A549 (cell line): ENCODE measurements at regions not wholly inside any gene's neighbourhood (a gene's known extent, or its start where the extent isn't known, plus 50 kb on each side); places are given as distances from the start of the nearest gene placed in this dataset.

Experiments used
- ATAC-seq, 2 experiments: fragments of 200-7000 bp in 1 of 2; fragments of >200 bp in 1 of 2; cut with Nextera tagmentation in 1 of 2; cut with Tn5 transposase in 1 of 2; 3 replicates each; pipeline versions ENCODE4 v1.8.0 to v1.9.1; 2018 to 2020; ENCODE audit warnings: mild to moderate bottlenecking in 1 of 2, moderate library complexity in 1 of 2
- CTCF ChIA-PET: fragments of 300-600 bp; sonication (Branson Sonifier 250); formaldehyde crosslinking; extraction: SDS; loops from one replicate; lab custom pipeline; 2021; ENCODE audit warnings: antibody characterized with exemption, inconsistent platforms; lab: Yijun Ruan, JAX
- POLR2A ChIA-PET: fragments of 350-600 bp; formaldehyde crosslinking; extraction: SDS; loops from one replicate; lab custom pipeline; 2021; ENCODE audit warnings: antibody characterized with exemption, inconsistent platforms; lab: Yijun Ruan, JAX
- DNase-seq, 2 experiments: peaks; one replicate each; pipeline versions ENCODE4 v3.0.0 to v3.0.0-alpha.2; 2011 to 2016; ENCODE audit warnings: low read depth in 1 of 2, low spot score in 1 of 2
- FAIRE-seq: peaks from 2 replicates; lab custom pipeline; 2011; peaks lifted over from hg19 to GRCh38; lab: Jason Lieb, UNC
- H3K27ac ChIP-seq, 2 experiments: fragments of >200 bp; sonication (Bioruptor Twin); formaldehyde crosslinking; 3 replicates each; pipeline ENCODE4 v1.5.1; 2016 to 2017
- H3K4me1 ChIP-seq: fragments of >200 bp; sonication (Bioruptor Twin); formaldehyde crosslinking; 3 replicates; pipeline ENCODE4 v1.6.1; 2016
- H3K4me2 ChIP-seq: fragments of >200 bp; sonication (Bioruptor Twin); formaldehyde crosslinking; 3 replicates; pipeline ENCODE4 v1.6.1; 2016
- H3K4me3 ChIP-seq: fragments of >200 bp; sonication (Bioruptor Twin); formaldehyde crosslinking; 3 replicates; pipeline ENCODE4 v1.5.1; 2016
- H3K9me3 ChIP-seq: fragments of >200 bp; sonication (Bioruptor Twin); formaldehyde crosslinking; 3 replicates; pipeline ENCODE4 v1.6.1; 2016
- BHLHE40 ChIP-seq: IDR thresholded peaks from 2 replicates; pipeline ENCODE4 v1.6.1; 2012; ENCODE audit warnings: low read depth, low read length, inconsistent platforms
- CEBPB ChIP-seq, 2 experiments: fragments of >200 bp in 1 of 2; sonication (Bioruptor Twin) in 1 of 2; formaldehyde crosslinking in 1 of 2; IDR thresholded peaks; 2 replicates each; pipeline ENCODE4 v1.6.1; 2012 to 2016
- E2F6 ChIP-seq: IDR thresholded peaks from 2 replicates; pipeline ENCODE4 v1.6.1; 2012; ENCODE audit warnings: low read depth, borderline replicate concordance
- EHF ChIP-seq: fragments of 250-450 bp; sonication (Bioruptor Pico); IDR thresholded peaks from 2 replicates; pipeline ENCODE4 v1.5.0; 2020; ENCODE audit warnings: mild to moderate bottlenecking
- EHMT2 ChIP-seq: fragments of 200-600 bp; sonication (generic); IDR thresholded peaks from 2 replicates; pipeline ENCODE4 v1.6.1; 2016; ENCODE audit warnings: antibody characterized with exemption, low read depth, mild to moderate bottlenecking, moderate library complexity
- EP300 ChIP-seq, 2 experiments: fragments of >200 bp; sonication (Bioruptor Twin); formaldehyde crosslinking; IDR thresholded peaks; 2 replicates in 1 of 2; 3 replicates in 1 of 2; pipeline ENCODE4 v1.6.1; 2016 to 2017
- ESRRA ChIP-seq: fragments of 150-350 bp; IDR thresholded peaks from 2 replicates; pipeline ENCODE4 v1.6.1; 2014; ENCODE audit warnings: mild to moderate bottlenecking, low read length, borderline replicate concordance
- FOXS1 ChIP-seq: fragments of 250-450 bp; sonication (Bioruptor Pico); IDR thresholded peaks from 2 replicates; pipeline ENCODE4 v1.5.0; 2020; ENCODE audit warnings: mild to moderate bottlenecking, moderate library complexity
- HEYL ChIP-seq: fragments of 250-450 bp; sonication (Bioruptor Pico); IDR thresholded peaks from 2 replicates; pipeline ENCODE4 v1.8.0; 2021; ENCODE audit warnings: mild to moderate bottlenecking, moderate library complexity
- HOXA7 ChIP-seq: fragments of 250-450 bp; sonication (Bioruptor Pico); IDR thresholded peaks from 2 replicates; pipeline ENCODE4 v1.5.0; 2020; ENCODE audit warnings: mild to moderate bottlenecking, moderate library complexity
- HOXB13 ChIP-seq: fragments of 250-450 bp; sonication (Bioruptor Pico); IDR thresholded peaks from 2 replicates; pipeline ENCODE4 v1.5.0; 2020; ENCODE audit warnings: low read depth, mild to moderate bottlenecking, moderate library complexity
- JUN ChIP-seq, 2 experiments: fragments of >200 bp; sonication (Bioruptor Twin); formaldehyde crosslinking; IDR thresholded peaks; 2 replicates in 1 of 2; 3 replicates in 1 of 2; pipeline ENCODE4 v1.6.1; 2016 to 2017
- JUNB ChIP-seq: fragments of >200 bp; sonication (Bioruptor Twin); formaldehyde crosslinking; IDR thresholded peaks from 2 replicates; pipeline ENCODE4 v1.6.1; 2016
- MAFK ChIP-seq: fragments of 450-650 bp; IDR thresholded peaks from 2 replicates; pipeline ENCODE4 v1.6.1; 2014; ENCODE audit not compliant: partially characterized antibody
- MAZ ChIP-seq: fragments of 150-350 bp; IDR thresholded peaks from 2 replicates; pipeline ENCODE4 v1.6.1; 2014; ENCODE audit warnings: antibody characterized with exemption, low read depth, low read length, borderline replicate concordance
- NPAS2 ChIP-seq: fragments of 250-450 bp; sonication (Bioruptor Pico); IDR thresholded peaks from 2 replicates; pipeline ENCODE4 v1.8.0; 2022; ENCODE audit warnings: mild to moderate bottlenecking, moderate library complexity, borderline replicate concordance
- RAD21 ChIP-seq, 2 experiments: fragments of >200 bp in 1 of 2; sonication (Bioruptor Twin) in 1 of 2; formaldehyde crosslinking in 1 of 2; IDR thresholded peaks in 1 of 2; conservative IDR thresholded peaks in 1 of 2; 2 replicates in 1 of 2; 3 replicates in 1 of 2; pipeline ENCODE4 v1.6.1; 2012 to 2018; ENCODE audit warnings: inconsistent platforms in 1 of 2
- RARB ChIP-seq: fragments of 250-450 bp; sonication (Bioruptor Pico); IDR thresholded peaks from 2 replicates; pipeline ENCODE4 v1.8.0; 2021; ENCODE audit warnings: mild to moderate bottlenecking, moderate library complexity
- RCOR1 ChIP-seq: fragments of 150-350 bp; IDR thresholded peaks from 2 replicates; pipeline ENCODE4 v1.6.1; 2014; ENCODE audit warnings: antibody characterized with exemption, low read length, low read depth
- TFCP2L1 ChIP-seq: fragments of 250-450 bp; sonication (Bioruptor Pico); IDR thresholded peaks from 2 replicates; pipeline ENCODE4 v1.5.0; 2021; ENCODE audit warnings: mild to moderate bottlenecking
- TP53 ChIP-seq: fragments of 250-450 bp; sonication (Bioruptor Pico); IDR thresholded peaks from 2 replicates; pipeline ENCODE4 v1.5.0; 2021; ENCODE audit warnings: mild to moderate bottlenecking, moderate library complexity
- ZC3H11A ChIP-seq: fragments of 450-650 bp; IDR thresholded peaks from 2 replicates; pipeline ENCODE4 v1.6.1; 2014; ENCODE audit warnings: antibody characterized with exemption, mild to moderate bottlenecking
- ZFP36 ChIP-seq: fragments of 450-650 bp; IDR thresholded peaks from 2 replicates; pipeline ENCODE4 v1.6.1; 2014; ENCODE audit warnings: borderline replicate concordance; ENCODE audit not compliant: partially characterized antibody
- ZNF302 ChIP-seq: fragments of 250-450 bp; sonication (Bioruptor Pico); IDR thresholded peaks from 2 replicates; pipeline ENCODE4 v1.9.0; 2021; ENCODE audit warnings: inconsistent platforms, mild to moderate bottlenecking, moderate library complexity
- ZSCAN20 ChIP-seq: fragments of 250-450 bp; sonication (Bioruptor Pico); IDR thresholded peaks from 2 replicates; pipeline ENCODE4 v1.8.0; 2022; ENCODE audit warnings: mild to moderate bottlenecking, moderate library complexity
- WGBS: methylation state at CpG from one replicate; pipeline ENCODE4 v1.1.6; 2017; ENCODE audit errors: missing lambda C conversion rate; 5-methylcytosine and 5-hydroxymethylcytosine counted together
- TF ChIP-seq, protein P1 (sequence below): fragments of >200 bp; sonication (Bioruptor Twin); formaldehyde crosslinking; IDR thresholded peaks from 2 replicates; pipeline ENCODE4 v1.6.1; 2016
- TF ChIP-seq, protein P2 (sequence below): fragments of 250-450 bp; sonication (Bioruptor Pico); IDR thresholded peaks from 2 replicates; pipeline ENCODE4 v1.5.0; 2021; ENCODE audit warnings: mild to moderate bottlenecking, moderate library complexity, borderline replicate concordance
- TF ChIP-seq, protein P3 (sequence below): fragments of 250-450 bp; sonication (Bioruptor Pico); IDR thresholded peaks from 2 replicates; pipeline ENCODE4 v1.5.0; 2020; ENCODE audit warnings: low read depth, mild to moderate bottlenecking, moderate library complexity

DNA sequence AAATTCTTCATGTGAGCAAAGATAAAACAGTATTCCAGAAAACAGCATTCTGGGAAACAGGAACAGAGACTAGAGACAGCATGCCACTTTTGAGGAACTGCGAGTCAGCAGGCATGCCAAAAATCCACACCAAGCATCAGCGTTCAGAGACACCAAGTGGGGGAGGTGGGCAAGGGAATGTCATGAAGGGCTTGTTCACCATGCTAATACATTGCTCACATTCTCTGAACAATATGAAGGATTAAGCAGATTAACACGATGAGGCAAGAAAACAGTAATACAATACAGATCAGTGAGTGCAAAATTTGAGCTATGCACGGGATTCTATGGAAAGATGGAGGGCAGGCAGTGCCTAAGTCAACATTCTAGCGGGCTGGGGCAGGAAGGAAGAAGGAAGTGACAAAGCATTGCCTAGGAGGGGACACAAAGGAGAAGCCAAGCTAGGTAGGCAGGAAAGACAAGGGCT lies 278.3 kb downstream of the FBXW7 start (continued):
- TF ChIP-seq EHF (CRISPR knock-in tag) = no peak
- TF ChIP-seq, protein P1, sequence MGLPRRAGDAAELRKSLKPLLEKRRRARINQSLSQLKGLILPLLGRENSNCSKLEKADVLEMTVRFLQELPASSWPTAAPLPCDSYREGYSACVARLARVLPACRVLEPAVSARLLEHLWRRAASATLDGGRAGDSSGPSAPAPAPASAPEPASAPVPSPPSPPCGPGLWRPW = no peak
- no peak for TF ChIP-seq ZC3H11A
- TF ChIP-seq FOXS1 = no peak
- no peak for TF ChIP-seq EHMT2
- TF ChIP-seq ZNF302 (CRISPR knock-in tag) = no peak
- TF ChIP-seq TFCP2L1 (CRISPR knock-in tag) = no peak
- no peak for TF ChIP-seq BHLHE40
- TF ChIP-seq RARB (CRISPR knock-in tag) = no peak
- TF ChIP-seq ESRRA = no peak

DNA sequence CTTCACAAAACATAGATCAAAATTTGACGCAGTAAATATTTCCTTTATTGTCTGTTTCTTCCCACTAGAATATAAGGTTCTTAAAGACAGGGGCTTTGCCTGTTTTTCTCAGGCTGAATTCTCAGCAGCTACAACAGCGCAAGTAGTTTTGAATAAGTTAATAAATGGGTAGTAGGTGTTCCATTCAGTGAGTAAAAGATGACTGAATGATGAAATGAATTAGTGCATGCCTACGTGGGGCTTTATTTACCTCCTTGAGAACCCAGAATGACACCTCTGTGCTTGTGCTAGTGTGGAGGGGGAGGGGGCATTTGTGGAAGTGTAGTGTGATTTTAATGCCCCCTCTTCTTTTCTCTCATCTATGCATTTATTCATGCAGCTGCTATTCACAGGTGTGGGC lies 278.9 kb downstream of the FBXW7 start:
- FAIRE-seq = no peak
- POLR2A ChIA-PET = no interaction called here
- DNase-seq = no peak
- TF ChIP-seq JUNB = no peak
- TF ChIP-seq E2F6 = no peak
- no peak for TF ChIP-seq TP53
- no peak for TF ChIP-seq ZC3H11A
- no peak for TF ChIP-seq MAFK
- TF ChIP-seq HOXA7 = no peak
- no peak for TF ChIP-seq ZFP36
- no peak for TF ChIP-seq RCOR1
- no peak for TF ChIP-seq CEBPB (IDR thresholded peaks at IDR 0.05)
- TF ChIP-seq ESRRA = no peak
- no peak for TF ChIP-seq JUN (IDR thresholded peaks at IDR 0.05)
- no peak for TF ChIP-seq HOXB13
- TF ChIP-seq EP300 (IDR thresholded peaks at IDR 0.05) = no peak
- TF ChIP-seq ZSCAN20 (CRISPR knock-in tag) = no peak
- TF ChIP-seq, protein P2, sequence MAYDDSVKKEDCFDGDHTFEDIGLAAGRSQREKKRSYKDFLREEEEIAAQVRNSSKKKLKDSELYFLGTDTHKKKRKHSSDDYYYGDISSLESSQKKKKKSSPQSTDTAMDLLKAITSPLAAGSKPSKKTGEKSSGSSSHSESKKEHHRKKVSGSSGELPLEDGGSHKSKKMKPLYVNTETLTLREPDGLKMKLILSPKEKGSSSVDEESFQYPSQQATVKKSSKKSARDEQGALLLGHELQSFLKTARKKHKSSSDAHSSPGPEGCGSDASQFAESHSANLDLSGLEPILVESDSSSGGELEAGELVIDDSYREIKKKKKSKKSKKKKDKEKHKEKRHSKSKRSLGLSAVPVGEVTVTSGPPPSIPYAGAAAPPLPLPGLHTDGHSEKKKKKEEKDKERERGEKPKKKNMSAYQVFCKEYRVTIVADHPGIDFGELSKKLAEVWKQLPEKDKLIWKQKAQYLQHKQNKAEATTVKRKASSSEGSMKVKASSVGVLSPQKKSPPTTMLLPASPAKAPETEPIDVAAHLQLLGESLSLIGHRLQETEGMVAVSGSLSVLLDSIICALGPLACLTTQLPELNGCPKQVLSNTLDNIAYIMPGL (CRISPR knock-in tag) = no peak
- TF ChIP-seq NPAS2 (CRISPR knock-in tag) = no peak
- TF ChIP-seq, protein P3, sequence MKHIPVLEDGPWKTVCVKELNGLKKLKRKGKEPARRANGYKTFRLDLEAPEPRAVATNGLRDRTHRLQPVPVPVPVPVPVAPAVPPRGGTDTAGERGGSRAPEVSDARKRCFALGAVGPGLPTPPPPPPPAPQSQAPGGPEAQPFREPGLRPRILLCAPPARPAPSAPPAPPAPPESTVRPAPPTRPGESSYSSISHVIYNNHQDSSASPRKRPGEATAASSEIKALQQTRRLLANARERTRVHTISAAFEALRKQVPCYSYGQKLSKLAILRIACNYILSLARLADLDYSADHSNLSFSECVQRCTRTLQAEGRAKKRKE (CRISPR knock-in tag) = no peak
- no peak for TF ChIP-seq MAZ
- TF ChIP-seq RAD21 (conservative IDR thresholded peaks at IDR 0.05 in 1 of 2, IDR thresholded peaks at IDR 0.05 in 1 of 2) = no peak
- TF ChIP-seq HEYL (CRISPR knock-in tag) = no peak
- Histone ChIP-seq H3K4me2 (no peak overlapping the region), H3K4me1 (no peaks in the 10 kb centered on the region), H3K4me3 (no peak overlapping the region), H3K9me3 (0 out of 3 replicates have a peak, but pooled peaks cover 8% of the 10 kb centered on the region), H3K27ac (no peak overlapping the region)
- CTCF ChIA-PET = no interaction called here
- 82% methylated on average over 3 of the region's 3 CpGs for WGBS
- no peak for ATAC-seq
